Fibroblast of pulmonary artery (primary cell): ENCODE measurements at regions not wholly inside any gene's neighbourhood (a gene's known extent, or its start where the extent isn't known, plus 50 kb on each side); places are given as distances from the start of the nearest gene placed in this dataset.

Source experiments
- DNase-seq: peaks from one replicate; pipeline ENCODE4 v3.0.0-alpha.2; 2010; ENCODE audit warnings: low read depth
- H3K4me3 ChIP-seq: replicated peaks from 2 replicates; pipeline ENCODE4 v1.5.1; 2011; ENCODE audit warnings: low read depth, mild to moderate bottlenecking, control low read depth, low read length, moderate library complexity
- TF ChIP-seq, protein P1 (sequence below): IDR thresholded peaks from 2 replicates; pipeline ENCODE4 v1.5.1; 2011; ENCODE audit warnings: mild to moderate bottlenecking, control low read depth, low read length, inconsistent platforms; ENCODE audit errors: missing control alignments

DNA sequence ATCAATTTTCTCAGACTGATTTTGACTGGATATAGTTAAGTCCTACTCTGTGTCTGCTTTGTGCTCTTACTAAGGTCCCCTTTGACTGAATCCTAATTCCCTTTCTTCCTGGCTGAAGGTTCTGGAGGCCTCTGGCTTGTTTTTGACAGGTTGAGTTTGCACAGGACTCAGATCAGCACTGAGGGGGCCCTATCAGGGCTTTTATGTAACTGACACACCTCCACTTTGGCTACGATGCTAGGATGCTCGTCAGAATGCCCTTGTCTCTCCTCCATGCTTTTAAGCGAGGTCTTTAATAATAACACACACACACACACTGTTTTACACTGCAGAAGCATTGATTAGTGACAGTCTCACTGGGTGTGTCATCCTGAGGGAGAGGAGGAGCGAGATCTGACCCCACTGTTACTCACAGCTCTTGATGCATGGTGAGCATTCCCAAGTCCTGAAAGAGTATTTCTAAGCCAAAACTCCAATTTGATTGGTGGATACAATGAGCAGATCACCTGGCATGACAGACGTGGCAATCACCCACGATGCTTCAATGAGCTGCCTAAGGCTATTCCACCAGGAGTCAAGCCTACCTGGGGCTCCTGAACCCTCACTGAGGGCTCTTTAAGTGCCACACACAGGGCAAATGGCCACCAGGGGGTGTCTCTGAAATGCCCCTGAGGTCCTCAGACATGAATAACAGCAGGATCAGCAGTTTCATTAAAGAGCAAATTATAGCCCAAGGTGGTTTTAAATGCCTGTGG lies 130.4 kb upstream of the CPEB2 start:
- DNase-seq = no peak
- TF ChIP-seq, protein P1, sequence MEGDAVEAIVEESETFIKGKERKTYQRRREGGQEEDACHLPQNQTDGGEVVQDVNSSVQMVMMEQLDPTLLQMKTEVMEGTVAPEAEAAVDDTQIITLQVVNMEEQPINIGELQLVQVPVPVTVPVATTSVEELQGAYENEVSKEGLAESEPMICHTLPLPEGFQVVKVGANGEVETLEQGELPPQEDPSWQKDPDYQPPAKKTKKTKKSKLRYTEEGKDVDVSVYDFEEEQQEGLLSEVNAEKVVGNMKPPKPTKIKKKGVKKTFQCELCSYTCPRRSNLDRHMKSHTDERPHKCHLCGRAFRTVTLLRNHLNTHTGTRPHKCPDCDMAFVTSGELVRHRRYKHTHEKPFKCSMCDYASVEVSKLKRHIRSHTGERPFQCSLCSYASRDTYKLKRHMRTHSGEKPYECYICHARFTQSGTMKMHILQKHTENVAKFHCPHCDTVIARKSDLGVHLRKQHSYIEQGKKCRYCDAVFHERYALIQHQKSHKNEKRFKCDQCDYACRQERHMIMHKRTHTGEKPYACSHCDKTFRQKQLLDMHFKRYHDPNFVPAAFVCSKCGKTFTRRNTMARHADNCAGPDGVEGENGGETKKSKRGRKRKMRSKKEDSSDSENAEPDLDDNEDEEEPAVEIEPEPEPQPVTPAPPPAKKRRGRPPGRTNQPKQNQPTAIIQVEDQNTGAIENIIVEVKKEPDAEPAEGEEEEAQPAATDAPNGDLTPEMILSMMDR = peak; percentile 31
- H3K4me3 ChIP-seq = no peak overlapping the region

DNA sequence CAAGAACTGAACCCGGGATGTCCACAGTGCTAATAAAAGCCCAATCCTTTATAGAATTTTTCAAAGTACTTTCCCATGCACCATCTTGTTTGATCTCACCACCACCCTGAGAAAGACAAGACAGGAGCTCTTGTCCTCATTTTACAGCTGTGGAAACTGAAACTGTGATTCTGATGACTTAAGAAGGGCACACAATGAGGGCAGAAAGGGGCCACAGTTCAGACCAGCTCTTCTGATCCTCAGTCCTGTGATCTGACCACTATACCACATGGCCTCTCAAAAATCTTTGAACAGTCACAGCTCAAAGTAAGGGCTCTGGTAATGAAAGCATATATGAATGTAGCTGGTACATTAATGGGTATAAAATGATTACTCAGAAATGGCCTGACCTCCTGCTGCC lies 127.3 kb upstream of the CPEB2 start:
- TF ChIP-seq, protein P1 = no peak

DNA sequence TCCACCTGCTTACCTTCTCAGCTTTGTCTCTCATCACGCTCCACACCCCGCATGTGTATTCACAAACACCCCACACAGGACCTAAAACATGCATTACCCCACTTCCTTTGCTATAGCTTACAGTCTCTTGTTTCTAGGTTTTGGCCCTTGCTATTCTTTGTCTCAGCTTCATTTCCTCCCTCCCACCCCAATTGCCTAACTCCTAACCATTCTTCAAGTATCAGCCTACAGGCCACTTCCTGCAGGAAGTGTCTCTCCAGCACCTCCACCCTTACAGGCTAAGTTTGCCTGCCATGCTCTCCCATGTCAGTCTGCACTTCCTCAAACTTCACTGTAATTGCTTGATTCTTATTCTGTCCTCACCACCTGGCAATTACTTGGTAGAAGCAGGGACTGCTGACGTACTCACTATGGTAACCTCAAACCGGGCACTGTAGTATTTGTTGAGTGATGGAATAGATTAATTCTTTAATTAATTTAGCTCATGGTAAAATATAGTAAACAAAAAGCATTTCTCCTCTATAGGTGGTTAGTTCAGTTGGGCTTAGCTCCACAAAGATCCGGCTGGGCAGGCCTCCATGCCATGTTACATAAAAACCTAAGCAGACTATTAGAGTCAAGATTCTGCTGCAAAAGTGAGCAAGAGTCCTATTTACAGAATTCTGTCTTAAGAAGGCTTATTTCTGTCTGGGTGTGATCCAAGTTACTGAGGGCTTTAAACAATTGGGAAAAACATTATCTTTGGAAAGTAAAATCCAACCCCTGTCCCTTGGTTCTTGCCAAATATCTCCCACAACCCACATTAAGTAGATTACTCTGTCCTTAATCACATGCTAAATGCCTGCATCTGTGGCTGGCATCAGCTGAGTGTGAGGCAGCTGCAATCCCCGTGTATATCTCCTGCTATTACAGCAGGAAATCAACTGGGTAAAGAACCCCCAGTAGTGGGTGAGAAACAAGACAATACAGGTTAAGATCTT lies 124.7 kb upstream of the CPEB2 start:
- DNase-seq = peak; percentile 64
- TF ChIP-seq, protein P1 = no peak
- H3K4me3 ChIP-seq = no peak overlapping the region

More for the DNA sequence above, 127.3 kb upstream of the CPEB2 start:
- no peak for DNase-seq
- no peak overlapping the region for H3K4me3 ChIP-seq

DNA sequence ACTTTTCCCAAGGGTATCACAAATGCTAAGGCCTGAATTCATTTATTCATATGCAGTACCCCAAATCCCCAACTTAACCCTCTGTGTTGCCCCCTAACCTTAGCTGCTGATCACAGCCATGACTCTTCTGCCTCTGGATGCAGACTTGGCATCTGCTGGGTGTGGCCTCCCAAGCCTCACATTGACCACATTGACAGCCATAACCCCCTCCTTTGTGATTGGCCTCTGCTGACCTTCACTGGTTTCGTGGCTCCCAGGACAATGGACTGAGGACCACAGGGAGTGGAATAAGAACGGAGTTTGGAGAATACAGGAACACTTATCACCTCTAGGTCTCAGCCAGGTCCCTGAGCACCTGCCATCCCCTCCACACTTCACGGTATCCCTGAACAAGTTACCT lies 123.6 kb upstream of the CPEB2 start:
- TF ChIP-seq, protein P1 = no peak
- H3K4me3 ChIP-seq = no peak overlapping the region
- no peak for DNase-seq

DNA sequence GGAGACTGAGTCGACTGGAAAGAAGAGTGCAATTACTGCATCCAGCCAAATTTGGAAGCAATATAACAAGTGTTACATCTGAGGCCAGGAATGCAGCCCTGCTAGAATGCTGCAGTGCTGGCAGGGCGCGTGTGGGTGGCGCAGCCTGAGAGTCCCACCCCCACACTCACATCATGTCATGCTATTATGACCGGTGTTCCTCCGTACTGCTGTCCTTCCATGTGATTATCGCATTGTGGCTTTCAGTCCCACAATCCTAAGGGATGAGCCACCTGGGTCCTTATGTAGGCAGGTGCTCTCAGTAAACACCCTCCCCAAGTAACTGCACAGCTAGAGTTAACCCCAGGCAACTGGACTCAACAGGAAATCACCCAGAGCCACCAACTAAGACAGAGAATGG lies 122.6 kb upstream of the CPEB2 start:
- no peak overlapping the region for H3K4me3 ChIP-seq
- no peak for DNase-seq
- TF ChIP-seq, protein P1 = no peak

DNA sequence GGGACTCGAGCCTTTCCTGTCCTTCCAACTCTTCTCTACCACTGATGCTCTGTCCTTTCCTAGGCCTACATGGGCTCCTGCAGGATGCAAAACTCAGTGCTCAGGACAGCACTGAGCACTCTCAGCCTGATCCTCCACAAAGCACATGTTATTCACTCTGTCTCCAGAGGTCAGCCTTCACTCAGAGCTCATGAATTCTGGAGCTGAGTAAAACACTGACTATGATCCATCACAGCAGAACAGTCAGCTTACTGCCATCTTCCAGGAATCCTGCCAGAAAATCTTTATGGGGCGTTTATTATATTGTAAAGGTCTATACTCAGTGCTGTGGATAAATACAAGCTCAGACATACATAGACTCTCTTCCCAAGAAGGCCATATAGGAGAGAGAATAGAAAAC lies 121.5 kb upstream of the CPEB2 start:
- no peak overlapping the region for H3K4me3 ChIP-seq
- no peak for DNase-seq
- TF ChIP-seq, protein P1 = no peak
